ENCODE measurements at regions not wholly inside any gene's neighbourhood (a gene's known extent, or its start where the extent isn't known, plus 50 kb on each side); places are given as distances from the start of the nearest gene placed in this dataset.

GRCh38 chr11:70715166-70715951, 317.0 kb downstream of the CTTN start:
- in situ Hi-C loops (cut with MboI; ENCODE audit: low pct_unique_long_range_greater_than_20kb in 2 of 9, low sequenced_read_pairs in 9 of 9, unreplicated experiment in 9 of 9) = no loop called here
- Histone ChIP-seq H3K27ac (no peak overlapping the region), H3K4me3 (no peak overlapping the region), H3K4me1 (replicated peaks in 1 of 2) (peaks cover 47 to 53% of the 10 kb centered on the region in 2 donors)
- WGBS, 10 experiments = 0 to 100% (median 40%) methylated on average over 1 to 6 of the region's 15 CpGs; no CpG with 5 or more reads in 3 of the 10 experiments
- ATAC-seq (replicated peaks in 6 of 8) = peak in 2 of 8 experiments; percentile 64 to 67

- 47 to 100% (median 92%) methylated on average over 2 to 8 of the region's 11 CpGs; no CpG with 5 or more reads in 4 of the 10 experiments for WGBS, 10 experiments
- ATAC-seq (replicated peaks in 6 of 8) = no peak
- in situ Hi-C loops (cut with MboI; ENCODE audit: low pct_unique_long_range_greater_than_20kb in 2 of 9, low sequenced_read_pairs in 9 of 9, unreplicated experiment in 9 of 9) = no loop called here
- Histone ChIP-seq H3K27ac (no peak overlapping the region), H3K4me3 (no peak overlapping the region), H3K4me1 (replicated peaks in 1 of 2) (peaks cover 39 to 47% of the 10 kb centered on the region in 2 donors)
Observed at GRCh38 chr11:70716216-70716615, 317.9 kb downstream of the CTTN start.

GRCh38 chr11:70716986-70717775, 318.9 kb downstream of the CTTN start:
- H3K4me1 ChIP-seq (replicated peaks in 1 of 2) = peaks cover 29 to 37% of the 10 kb centered on the region in 2 donors
- H3K27ac ChIP-seq = peak overlapping the region in 1 of 2 donors; percentile 27
- no peak overlapping the region for H3K4me3 ChIP-seq
- in situ Hi-C loops (cut with MboI; ENCODE audit: low pct_unique_long_range_greater_than_20kb in 2 of 9, low sequenced_read_pairs in 9 of 9, unreplicated experiment in 9 of 9) = no loop called here
- ATAC-seq (replicated peaks in 6 of 8) = peak in 2 of 8 experiments; percentile 4 to 13
- WGBS, 10 experiments = 21 to 93% (median 78%) methylated on average over 3 to 24 of the region's 32 CpGs

GRCh38 chr11:70717936-70718595, 319.7 kb downstream of the CTTN start:
- WGBS, 10 experiments = 0 to 85% (median 30%) methylated on average over 2 to 14 of the region's 21 CpGs; no CpG with 5 or more reads in 2 of the 10 experiments
- H3K27ac ChIP-seq = peak overlapping the region; percentile 67 to 76
- peak in 5 of 8 experiments; percentile 97 to 98 (median 98) for ATAC-seq (replicated peaks in 6 of 8)
- H3K4me3 ChIP-seq = no peak overlapping the region
- H3K4me1 ChIP-seq (replicated peaks in 1 of 2) = peaks cover 26 to 35% of the 10 kb centered on the region in 2 donors
- in situ Hi-C loops (cut with MboI; ENCODE audit: low pct_unique_long_range_greater_than_20kb in 2 of 9, low sequenced_read_pairs in 9 of 9, unreplicated experiment in 9 of 9) = no loop called here

DNA sequence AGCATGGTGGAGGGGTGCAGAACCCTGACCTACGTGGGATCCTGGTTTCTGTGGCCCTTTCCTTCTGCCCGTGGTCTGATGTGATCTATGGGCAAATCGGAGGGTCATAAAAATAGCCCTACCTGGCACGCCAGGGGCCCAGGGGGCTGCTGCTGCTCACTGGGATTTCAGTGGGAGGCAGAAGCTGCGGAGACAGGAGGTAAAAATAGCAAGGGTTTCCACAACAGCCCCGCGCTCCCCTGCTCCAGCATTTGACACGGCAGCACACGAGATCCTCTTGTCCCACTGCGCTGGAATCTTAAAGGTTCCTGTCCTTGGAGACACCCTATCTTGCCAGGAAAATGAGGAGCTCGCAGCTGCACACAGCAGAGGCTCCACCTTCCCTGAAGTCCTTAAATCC, 321.2 kb downstream of the CTTN start:
- in situ Hi-C loops (cut with MboI; ENCODE audit: low pct_unique_long_range_greater_than_20kb in 2 of 9, low sequenced_read_pairs in 9 of 9, unreplicated experiment in 9 of 9) = no loop called here
- WGBS, 10 experiments = 29 to 100% (median 86%) methylated on average over 1 to 6 of the region's 11 CpGs; no CpG with 5 or more reads in 4 of the 10 experiments
- no peak overlapping the region for H3K27ac ChIP-seq
- ATAC-seq (replicated peaks in 6 of 8) = no peak
- H3K4me1 ChIP-seq (replicated peaks in 1 of 2) = peaks cover 24 to 35% of the 10 kb centered on the region in 2 donors
- H3K4me3 ChIP-seq = no peak overlapping the region

DNA sequence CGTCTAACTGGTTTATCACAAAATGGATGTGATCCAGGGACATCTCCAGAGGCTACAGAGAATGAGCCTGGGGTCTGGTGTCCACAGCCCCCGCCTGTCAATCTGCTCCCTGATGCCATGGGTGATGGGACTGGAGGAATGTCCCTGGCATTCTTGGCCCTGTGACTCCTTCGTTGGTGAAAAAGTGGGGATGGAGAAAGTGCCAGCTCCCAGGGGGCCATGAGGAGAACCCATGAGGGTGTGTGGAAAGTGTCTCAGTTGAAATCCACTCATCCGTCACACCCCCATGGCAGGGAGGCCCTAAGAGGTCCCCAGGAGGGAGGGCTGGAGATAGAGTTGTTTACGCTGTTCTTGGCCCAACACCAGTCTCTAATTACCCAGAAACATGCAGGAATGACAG, 322.0 kb downstream of the CTTN start:
- 0 to 100% (median 60%) methylated on average over 1 to 2 of the region's 5 CpGs; no CpG with 5 or more reads in 2 of the 10 experiments for WGBS, 10 experiments
- in situ Hi-C loops (cut with MboI; ENCODE audit: low pct_unique_long_range_greater_than_20kb in 2 of 9, low sequenced_read_pairs in 9 of 9, unreplicated experiment in 9 of 9) = no loop called here
- Histone ChIP-seq H3K27ac (no peak overlapping the region), H3K4me3 (no peak overlapping the region), H3K4me1 (replicated peaks in 1 of 2) (peaks cover 26 to 37% of the 10 kb centered on the region in 2 donors)
- ATAC-seq (replicated peaks in 6 of 8) = no peak

DNA sequence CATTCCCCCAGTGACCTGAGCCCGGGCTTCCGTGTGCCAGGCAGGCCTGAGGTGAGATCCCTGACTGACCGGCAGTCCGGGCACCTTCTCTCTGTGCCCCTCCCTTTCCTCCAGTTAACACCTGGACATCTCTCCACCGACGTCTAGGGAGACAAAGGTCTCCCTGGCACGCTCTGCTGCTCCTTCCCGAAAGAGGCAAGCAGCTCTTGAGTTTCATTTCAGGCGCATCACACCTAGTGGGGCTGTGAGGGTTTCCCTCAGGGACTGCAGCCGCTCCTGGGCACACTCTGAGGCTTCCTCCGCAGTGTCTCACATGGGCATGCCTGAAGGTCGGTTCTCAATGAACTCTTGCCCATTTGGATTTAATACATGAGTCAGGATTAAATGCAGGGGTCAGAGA, 322.7 kb downstream of the CTTN start:
- Histone ChIP-seq H3K27ac (no peak overlapping the region), H3K4me3 (no peak overlapping the region), H3K4me1 (replicated peaks in 1 of 2) (peaks cover 33 to 37% of the 10 kb centered on the region in 2 donors)
- 79 to 92% methylated on average over 2 to 10 of the region's 12 CpGs; no CpG with 5 or more reads in 8 of the 10 experiments for WGBS, 10 experiments
- no peak for ATAC-seq (replicated peaks in 6 of 8)
- in situ Hi-C loops (cut with MboI; ENCODE audit: low pct_unique_long_range_greater_than_20kb in 2 of 9, low sequenced_read_pairs in 9 of 9, unreplicated experiment in 9 of 9) = no loop called here

DNA sequence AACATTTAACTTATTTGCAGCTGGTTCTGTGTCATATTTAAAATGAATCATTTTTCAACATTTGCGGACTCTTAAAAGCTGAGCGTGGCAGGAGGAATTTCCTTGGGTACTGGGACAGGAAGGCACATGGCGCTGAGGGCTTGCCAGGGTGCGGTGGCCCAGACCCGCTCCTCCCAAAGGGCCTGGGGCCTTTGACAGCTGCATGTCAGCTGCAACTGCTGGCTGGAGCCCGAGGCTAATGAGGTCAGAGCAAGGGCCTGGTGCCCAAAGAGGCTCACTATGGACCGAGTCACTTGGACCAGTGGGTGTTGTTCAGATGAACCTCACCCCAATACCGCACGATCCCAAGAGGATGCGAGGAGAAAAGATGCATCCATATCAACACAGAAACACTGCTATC, 326.9 kb downstream of the CTTN start:
- Histone ChIP-seq H3K4me1 (replicated peaks in 1 of 2) (peaks cover 19 to 24% of the 10 kb centered on the region in 2 donors), H3K27ac (no peak overlapping the region), H3K4me3 (no peak overlapping the region)
- in situ Hi-C loops (cut with MboI; ENCODE audit: low pct_unique_long_range_greater_than_20kb in 2 of 9, low sequenced_read_pairs in 9 of 9, unreplicated experiment in 9 of 9) = no loop called here
- peak in 1 of 8 experiments; percentile 58 for ATAC-seq (replicated peaks in 6 of 8)
- WGBS, 10 experiments = 17 to 92% (median 86%) methylated on average over 1 to 7 of the region's 10 CpGs; no CpG with 5 or more reads in 3 of the 10 experiments

GRCh38 chr11:70725739-70726138, 327.4 kb downstream of the CTTN start:
- 7 to 100% (median 61%) methylated on average over 1 to 7 of the region's 7 CpGs; no CpG with 5 or more reads in 4 of the 10 experiments for WGBS, 10 experiments
- H3K27ac ChIP-seq = no peak overlapping the region
- H3K4me1 ChIP-seq (replicated peaks in 1 of 2) = peaks cover 19 to 24% of the 10 kb centered on the region in 2 donors
- ATAC-seq (replicated peaks in 6 of 8) = peak in 5 of 8 experiments; percentile 41 to 68 (median 47)
- H3K4me3 ChIP-seq = no peak overlapping the region
- in situ Hi-C loops (cut with MboI; ENCODE audit: low pct_unique_long_range_greater_than_20kb in 2 of 9, low sequenced_read_pairs in 9 of 9, unreplicated experiment in 9 of 9) = no loop called here

DNA sequence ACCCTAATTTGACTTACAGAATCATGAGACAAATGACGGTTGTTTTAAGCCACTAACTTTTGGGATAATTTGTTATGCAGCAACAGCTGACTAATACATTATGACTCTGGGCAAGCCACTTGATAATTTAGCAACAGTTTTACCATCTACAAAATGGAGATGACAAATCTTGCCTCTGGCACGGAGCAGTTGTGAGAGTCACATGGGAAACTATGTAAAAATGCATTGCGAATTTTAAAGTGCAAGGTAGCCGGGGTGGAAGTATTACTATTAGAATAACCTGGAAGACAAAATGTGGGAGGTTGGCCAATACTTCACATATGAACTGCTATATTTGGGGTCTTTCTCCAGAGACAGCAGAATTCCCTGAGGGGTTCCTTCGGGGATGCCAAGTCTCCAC, 328.7 kb downstream of the CTTN start:
- 33 to 100% (median 96%) methylated on average over 3 to 5 of the region's 5 CpGs; no CpG with 5 or more reads in 1 of the 10 experiments for WGBS, 10 experiments
- in situ Hi-C loops (cut with MboI; ENCODE audit: low pct_unique_long_range_greater_than_20kb in 2 of 9, low sequenced_read_pairs in 9 of 9, unreplicated experiment in 9 of 9) = no loop called here
- no peak for ATAC-seq (replicated peaks in 6 of 8)
- no peak overlapping the region for H3K4me3 ChIP-seq
- H3K27ac ChIP-seq = no peak overlapping the region
- peaks cover 19 to 24% of the 10 kb centered on the region in 2 donors for H3K4me1 ChIP-seq (replicated peaks in 1 of 2)

GRCh38 chr11:70727899-70728620, 329.7 kb downstream of the CTTN start:
- 20 to 61% (median 36%) methylated on average over 2 to 9 of the region's 15 CpGs; no CpG with 5 or more reads in 4 of the 10 experiments for WGBS, 10 experiments
- H3K4me1 ChIP-seq (replicated peaks in 1 of 2) = peaks cover 23 to 31% of the 10 kb centered on the region in 2 donors
- H3K27ac ChIP-seq = no peak overlapping the region
- in situ Hi-C loops (cut with MboI; ENCODE audit: low pct_unique_long_range_greater_than_20kb in 2 of 9, low sequenced_read_pairs in 9 of 9, unreplicated experiment in 9 of 9) = no loop called here
- H3K4me3 ChIP-seq = no peak overlapping the region
- ATAC-seq (replicated peaks in 6 of 8) = peak in 2 of 8 experiments; percentile 17 to 47

- no peak overlapping the region for H3K27ac ChIP-seq
- H3K4me3 ChIP-seq = no peak overlapping the region
- peaks cover 23 to 48% of the 10 kb centered on the region in 2 donors for H3K4me1 ChIP-seq (replicated peaks in 1 of 2)
- in situ Hi-C loops (cut with MboI; ENCODE audit: low pct_unique_long_range_greater_than_20kb in 2 of 9, low sequenced_read_pairs in 9 of 9, unreplicated experiment in 9 of 9) = no loop called here
- no peak for ATAC-seq (replicated peaks in 6 of 8)
- 20 to 100% (median 63%) methylated on average over 1 to 4 of the region's 6 CpGs; no CpG with 5 or more reads in 6 of the 10 experiments for WGBS, 10 experiments
Observed at GRCh38 chr11:70729949-70730348, 331.6 kb downstream of the CTTN start.
